Suppressor macrophage treated with lipopolysaccharide for 1 hour (primary cell): ENCODE measurements at regions not wholly inside any gene's neighbourhood (a gene's known extent, or its start where the extent isn't known, plus 50 kb on each side); places are given as distances from the start of the nearest gene placed in this dataset.
"Not testable (repeated sequence)": the region's sequence is repeated elsewhere in the genome, so short reads cannot be mapped to it uniquely, and the experiment has no call there.

Experiments
- DNase-seq, 3 donors: peaks; one replicate each; pipeline ENCODE4 v3.0.0-alpha.2; 2020 to 2022

- no peak for DNase-seq
Measured at GRCh38 chr2:67878743-67879142, 184.1 kb downstream of the C1D start.

- DNase-seq: no peak
Measured at GRCh38 chr2:67879586-67880290, 183.1 kb downstream of the C1D start.

GRCh38 chr2:67880291-67880761, 182.5 kb downstream of the C1D start:
- no peak for DNase-seq

- no peak for DNase-seq
Measured at GRCh38 chr2:67881816-67882215, 181.0 kb downstream of the C1D start.

- DNase-seq: no peak
Measured at GRCh38 chr2:67883316-67884087, 179.3 kb downstream of the C1D start.

GRCh38 chr2:67888351-67889005, 174.3 kb downstream of the C1D start:
- no peak for DNase-seq

- DNase-seq: no peak
Measured at GRCh38 chr2:67889056-67889455, 173.7 kb downstream of the C1D start.

- no peak for DNase-seq
Measured at GRCh38 chr2:67891642-67892041, 171.2 kb downstream of the C1D start.

GRCh38 chr2:67892339-67892846, 170.4 kb downstream of the C1D start:
- no peak for DNase-seq

GRCh38 chr2:67895227-67895941, 167.4 kb downstream of the C1D start:
- no peak for DNase-seq

- DNase-seq: no peak
Measured at GRCh38 chr2:67896076-67896475, 166.7 kb downstream of the C1D start.

GRCh38 chr2:67896476-67896875, 166.3 kb downstream of the C1D start:
- DNase-seq: no peak

GRCh38 chr2:67898595-67898994, 164.2 kb downstream of the C1D start:
- DNase-seq: no peak

- DNase-seq: no peak
Measured at GRCh38 chr2:67899187-67899586, 163.6 kb downstream of the C1D start.

GRCh38 chr2:67900826-67901225, 162.0 kb downstream of the C1D start:
- DNase-seq: no peak

- no peak for DNase-seq
Measured at GRCh38 chr2:67904566-67904965, 158.2 kb downstream of the C1D start.

- no peak for DNase-seq
Measured at GRCh38 chr2:67904966-67905365, 157.8 kb downstream of the C1D start.

- not testable (repeated sequence) for DNase-seq
Measured at GRCh38 chr2:67906547-67906946, 156.3 kb downstream of the C1D start.

GRCh38 chr2:67917332-67918054, 145.3 kb downstream of the C1D start:
- DNase-seq: no peak

GRCh38 chr2:67918471-67918870, 144.3 kb downstream of the C1D start:
- DNase-seq: no peak

GRCh38 chr2:67919490-67919889, 143.3 kb downstream of the C1D start:
- DNase-seq: no peak
